Panc1 (cell line): ENCODE measurements at regions not wholly inside any gene's neighbourhood (a gene's known extent, or its start where the extent isn't known, plus 50 kb on each side); places are given as distances from the start of the nearest gene placed in this dataset.

Experiments
- ATAC-seq: fragments of 200-7000 bp; cut with Tn5 transposase; 2 replicates; pipeline ENCODE4 v1.9.1; 2020; ENCODE audit warnings: mild to moderate bottlenecking, moderate library complexity
- BruUV-seq: library from RNA; stranded (reverse); fragments of 400-500 nt; replicated peaks from 2 replicates; lab custom pipeline; 2021; lab: Mats Ljungman, UMichigan
- CTCF ChIA-PET: fragments of 300-600 bp; sonication (Branson Sonifier 250); formaldehyde crosslinking; loops from one replicate; lab custom pipeline; 2022; ENCODE audit warnings: antibody characterized with exemption; lab: Charles Lee
- POLR2A ChIA-PET: fragments of 300-600 bp; sonication (Branson Sonifier 250); formaldehyde crosslinking; loops from one replicate; lab custom pipeline; 2022; ENCODE audit warnings: antibody characterized with exemption; lab: Charles Lee
- DNase-seq: peaks from one replicate; pipeline ENCODE4 v3.0.0-alpha.2; 2010; ENCODE audit warnings: low read depth, low spot score
- H3K27ac ChIP-seq: 2 replicates; pipeline ENCODE4 v1.5.1; 2011; ENCODE audit warnings: mild to moderate bottlenecking, low read length, inconsistent platforms
- H3K27me3 ChIP-seq: fragments of 200-500 bp; sonication (Bioruptor generic); 2 replicates; pipeline ENCODE4 v1.6.0; 2014; ENCODE audit warnings: low read length, inconsistent platforms; ENCODE audit not compliant: control insufficient read depth, insufficient read depth
- H3K36me3 ChIP-seq: fragments of 200-500 bp; sonication (Bioruptor generic); 2 replicates; pipeline ENCODE4 v1.5.1; 2014; ENCODE audit warnings: inconsistent platforms, mild to moderate bottlenecking, low read length, moderate library complexity; ENCODE audit not compliant: control insufficient read depth, insufficient read depth
- H3K4me1 ChIP-seq: 2 replicates; pipeline ENCODE4 v1.5.1; 2011; ENCODE audit warnings: inconsistent platforms, mild to moderate bottlenecking, low read length, moderate library complexity; ENCODE audit not compliant: control insufficient read depth, insufficient read depth
- H3K4me3 ChIP-seq, 2 experiments: 2 replicates each; pipeline ENCODE4 v1.5.1; 2011 to 2012; ENCODE audit warnings: low read depth in 2 of 2, low read length in 2 of 2, mild to moderate bottlenecking in 2 of 2, inconsistent platforms in 1 of 2, moderate library complexity in 1 of 2
- H3K9me3 ChIP-seq: fragments of 200-500 bp; sonication (Bioruptor generic); 2 replicates; pipeline ENCODE4 v1.5.1; 2014; ENCODE audit warnings: low read depth, mild to moderate bottlenecking, inconsistent platforms, low read length, moderate library complexity; ENCODE audit not compliant: control insufficient read depth, insufficient read depth
- POLR2AphosphoS5 ChIP-seq: IDR thresholded peaks from 2 replicates; pipeline ENCODE4 v1.6.1; 2012; ENCODE audit warnings: mild to moderate bottlenecking, low read depth, low read length, moderate library complexity
- SIN3A ChIP-seq: IDR thresholded peaks from 2 replicates; pipeline ENCODE4 v1.6.1; 2012; ENCODE audit warnings: low read depth, mild to moderate bottlenecking, low read length, moderate library complexity, borderline replicate concordance; ENCODE audit not compliant: insufficient read depth
- TCF7L2 ChIP-seq: IDR thresholded peaks from 2 replicates; pipeline ENCODE4 v1.6.1; 2011; ENCODE audit warnings: mild to moderate bottlenecking, low read depth, low read length, inconsistent platforms
- in situ Hi-C: cut with HindIII; loops from 2 replicates; pipeline ENCODE4 v1.10.0; 2016; ENCODE audit warnings: low sequenced_read_pairs, low pct_unique_long_range_greater_than_20kb
- intact Hi-C: fragments of 100-400 bp; cut with micrococcal nuclease; formaldehyde crosslinking; loops from one replicate; pipeline ENCODE4 v1.10.0; 2022; ENCODE audit not compliant: unreplicated experiment
- TF ChIP-seq, protein P1 (sequence below): fragments of 450-650 bp; IDR thresholded peaks from 2 replicates; pipeline ENCODE4 v1.5.1; 2017; ENCODE audit warnings: mild to moderate bottlenecking
- TF ChIP-seq, protein P2 (sequence below), 2 experiments: IDR thresholded peaks; 2 replicates each; pipeline ENCODE4 v1.6.1; 2011 to 2012; ENCODE audit warnings: low read depth in 2 of 2, control low read depth in 1 of 2, low read length in 1 of 2, mild to moderate bottlenecking in 1 of 2, moderate library complexity in 1 of 2; ENCODE audit not compliant: insufficient read depth in 1 of 2

DNA sequence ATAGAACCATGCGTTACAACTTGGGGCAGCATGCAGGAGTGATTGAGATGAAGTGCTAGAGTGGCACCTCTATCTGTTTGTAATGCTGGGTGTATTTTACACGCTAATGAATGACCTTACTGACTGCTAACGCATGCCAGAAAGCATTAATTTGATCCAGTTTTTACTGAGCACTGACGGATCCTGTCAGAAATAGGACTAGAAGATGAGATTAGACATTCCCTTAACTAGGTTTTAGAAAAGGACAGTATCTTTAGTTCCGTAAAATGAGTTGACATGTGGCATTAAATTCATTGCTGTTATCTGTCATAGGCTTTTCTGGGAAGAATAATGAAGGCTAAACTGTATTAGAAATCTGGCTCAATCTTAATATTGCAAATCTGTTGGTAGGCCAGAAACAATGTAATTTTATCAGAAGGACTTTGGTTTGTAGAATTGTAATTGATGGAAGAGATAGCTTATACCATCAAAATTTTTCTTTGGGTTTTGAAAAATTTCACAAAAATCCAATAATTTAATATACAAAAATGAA is 140.4 kb upstream of the WDFY3 start:
- POLR2A ChIA-PET = no interaction called here
- BruUV-seq = no TSS peak
- TF ChIP-seq POLR2AphosphoS5 (no peak), SIN3A (no peak), TCF7L2 (no peak)
- TF ChIP-seq, protein P1, sequence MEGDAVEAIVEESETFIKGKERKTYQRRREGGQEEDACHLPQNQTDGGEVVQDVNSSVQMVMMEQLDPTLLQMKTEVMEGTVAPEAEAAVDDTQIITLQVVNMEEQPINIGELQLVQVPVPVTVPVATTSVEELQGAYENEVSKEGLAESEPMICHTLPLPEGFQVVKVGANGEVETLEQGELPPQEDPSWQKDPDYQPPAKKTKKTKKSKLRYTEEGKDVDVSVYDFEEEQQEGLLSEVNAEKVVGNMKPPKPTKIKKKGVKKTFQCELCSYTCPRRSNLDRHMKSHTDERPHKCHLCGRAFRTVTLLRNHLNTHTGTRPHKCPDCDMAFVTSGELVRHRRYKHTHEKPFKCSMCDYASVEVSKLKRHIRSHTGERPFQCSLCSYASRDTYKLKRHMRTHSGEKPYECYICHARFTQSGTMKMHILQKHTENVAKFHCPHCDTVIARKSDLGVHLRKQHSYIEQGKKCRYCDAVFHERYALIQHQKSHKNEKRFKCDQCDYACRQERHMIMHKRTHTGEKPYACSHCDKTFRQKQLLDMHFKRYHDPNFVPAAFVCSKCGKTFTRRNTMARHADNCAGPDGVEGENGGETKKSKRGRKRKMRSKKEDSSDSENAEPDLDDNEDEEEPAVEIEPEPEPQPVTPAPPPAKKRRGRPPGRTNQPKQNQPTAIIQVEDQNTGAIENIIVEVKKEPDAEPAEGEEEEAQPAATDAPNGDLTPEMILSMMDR = no peak
- TF ChIP-seq, protein P2, sequence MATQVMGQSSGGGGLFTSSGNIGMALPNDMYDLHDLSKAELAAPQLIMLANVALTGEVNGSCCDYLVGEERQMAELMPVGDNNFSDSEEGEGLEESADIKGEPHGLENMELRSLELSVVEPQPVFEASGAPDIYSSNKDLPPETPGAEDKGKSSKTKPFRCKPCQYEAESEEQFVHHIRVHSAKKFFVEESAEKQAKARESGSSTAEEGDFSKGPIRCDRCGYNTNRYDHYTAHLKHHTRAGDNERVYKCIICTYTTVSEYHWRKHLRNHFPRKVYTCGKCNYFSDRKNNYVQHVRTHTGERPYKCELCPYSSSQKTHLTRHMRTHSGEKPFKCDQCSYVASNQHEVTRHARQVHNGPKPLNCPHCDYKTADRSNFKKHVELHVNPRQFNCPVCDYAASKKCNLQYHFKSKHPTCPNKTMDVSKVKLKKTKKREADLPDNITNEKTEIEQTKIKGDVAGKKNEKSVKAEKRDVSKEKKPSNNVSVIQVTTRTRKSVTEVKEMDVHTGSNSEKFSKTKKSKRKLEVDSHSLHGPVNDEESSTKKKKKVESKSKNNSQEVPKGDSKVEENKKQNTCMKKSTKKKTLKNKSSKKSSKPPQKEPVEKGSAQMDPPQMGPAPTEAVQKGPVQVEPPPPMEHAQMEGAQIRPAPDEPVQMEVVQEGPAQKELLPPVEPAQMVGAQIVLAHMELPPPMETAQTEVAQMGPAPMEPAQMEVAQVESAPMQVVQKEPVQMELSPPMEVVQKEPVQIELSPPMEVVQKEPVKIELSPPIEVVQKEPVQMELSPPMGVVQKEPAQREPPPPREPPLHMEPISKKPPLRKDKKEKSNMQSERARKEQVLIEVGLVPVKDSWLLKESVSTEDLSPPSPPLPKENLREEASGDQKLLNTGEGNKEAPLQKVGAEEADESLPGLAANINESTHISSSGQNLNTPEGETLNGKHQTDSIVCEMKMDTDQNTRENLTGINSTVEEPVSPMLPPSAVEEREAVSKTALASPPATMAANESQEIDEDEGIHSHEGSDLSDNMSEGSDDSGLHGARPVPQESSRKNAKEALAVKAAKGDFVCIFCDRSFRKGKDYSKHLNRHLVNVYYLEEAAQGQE (IDR thresholded peaks at IDR 0.05; ENCODE audit: insufficient read depth in 1 of 2, low read depth in 2 of 2, low read length in 1 of 2) = no peak
- intact Hi-C loops = no loop called here
- no peaks in the 10 kb centered on the region for H3K36me3 ChIP-seq
- ATAC-seq (no peak), DNase-seq (no peak)
- CTCF ChIA-PET = no interaction called here
- in situ Hi-C loops = no loop called here
- no peak overlapping the region for H3K4me3 ChIP-seq
- no peak overlapping the region for H3K27ac ChIP-seq
- no peaks in the 10 kb centered on the region for H3K27me3 ChIP-seq
- H3K4me1 ChIP-seq = no peaks in the 10 kb centered on the region
- no peaks in the 10 kb centered on the region for H3K9me3 ChIP-seq

DNA sequence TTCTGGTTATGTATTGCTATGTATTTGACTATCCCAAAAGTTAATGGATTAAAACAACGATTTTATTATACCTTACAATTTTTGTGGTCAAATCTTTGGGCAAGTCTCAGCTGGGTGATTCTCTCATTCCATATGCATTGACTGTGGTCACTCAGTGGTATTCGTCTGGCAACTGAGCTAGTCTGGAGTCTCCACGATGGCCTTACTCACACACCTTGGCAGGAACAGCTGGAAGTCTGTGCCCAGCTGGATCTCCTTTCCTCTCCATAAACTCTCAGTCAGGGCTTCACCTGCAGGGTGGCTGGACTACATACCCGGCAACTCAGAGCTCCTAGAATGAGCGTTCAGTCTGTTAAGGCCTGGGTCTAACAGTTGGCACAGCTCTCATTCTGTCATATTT is 141.1 kb upstream of the WDFY3 start:
- ChIA-PET CTCF (interaction anchor here (0.6 kb wide), 1 partner anchor 61 kb away, joined by 3 read pairs; no protein-coding TSS in a partner anchor), POLR2A (no interaction called here)
- ATAC-seq (no peak), DNase-seq (no peak)
- no peak for TF ChIP-seq SIN3A
- TF ChIP-seq, protein P1 = no peak
- TF ChIP-seq POLR2AphosphoS5 = no peak
- TF ChIP-seq TCF7L2 = no peak
- TF ChIP-seq, protein P2 (IDR thresholded peaks at IDR 0.05; ENCODE audit: insufficient read depth in 1 of 2, low read depth in 2 of 2, low read length in 1 of 2) = no peak
- Histone ChIP-seq H3K9me3 (no peaks in the 10 kb centered on the region), H3K36me3 (no peaks in the 10 kb centered on the region), H3K27ac (no peak overlapping the region), H3K4me3 (no peak overlapping the region), H3K4me1 (no peaks in the 10 kb centered on the region), H3K27me3 (no peaks in the 10 kb centered on the region)
- intact Hi-C loops (no loop called here), in situ Hi-C loops (no loop called here)
- BruUV-seq = no TSS peak
